ENCODE measurements at regions not wholly inside any gene's neighbourhood (a gene's known extent, or its start where the extent isn't known, plus 50 kb on each side); places are given as distances from the start of the nearest gene placed in this dataset.

- TF ChIP-seq POLR2AphosphoS5 (IDR thresholded peaks at IDR 0.05; ENCODE audit: low read depth, low read length) (no peak), POLR2A (IDR thresholded peaks at IDR 0.05; ENCODE audit: low read depth, low read length) (no peak), TAF1 (IDR thresholded peaks at IDR 0.05; ENCODE audit: borderline replicate concordance, low read depth, low read length) (no peak)
Measured at GRCh38 chr13:70644052-70644451, 535.8 kb upstream of the KLHL1 start.
